HL-60 (cell line): ENCODE measurements at regions not wholly inside any gene's neighbourhood (a gene's known extent, or its start where the extent isn't known, plus 50 kb on each side); places are given as distances from the start of the nearest gene placed in this dataset.

ENCODE experiments used
- DNase-seq, 2 experiments: peaks; one replicate each; pipeline ENCODE4 v3.0.0-alpha.2; 2010 to 2020; ENCODE audit warnings: low read depth in 1 of 2, low spot score in 1 of 2
- H3K27ac ChIP-seq: fragments of 250-450 bp; sonication (Bioruptor Pico); replicated peaks from 2 replicates; pipeline ENCODE4 v1.5.1; 2020; ENCODE audit warnings: mild to moderate bottlenecking, moderate library complexity
- H3K27me3 ChIP-seq: fragments of 250-450 bp; sonication (Bioruptor Pico); 2 replicates; pipeline ENCODE4 v1.5.1; 2021; ENCODE audit warnings: mild to moderate bottlenecking, moderate library complexity; ENCODE audit not compliant: insufficient read depth, poor library complexity, severe bottlenecking
- H3K4me3 ChIP-seq: replicated peaks from 2 replicates; pipeline ENCODE4 v1.5.1; 2011; ENCODE audit warnings: mild to moderate bottlenecking, control low read depth, low read length; ENCODE audit not compliant: insufficient read depth
- CTCF ChIP-seq: IDR thresholded peaks from one replicate; pipeline ENCODE4 v1.5.1; 2011; ENCODE audit warnings: low read length, control low read depth, inconsistent platforms; ENCODE audit not compliant: insufficient read depth
- GABPA ChIP-seq: IDR thresholded peaks from 2 replicates; pipeline ENCODE4 v1.6.1; 2012; ENCODE audit warnings: low read depth
- POLR2AphosphoS5 ChIP-seq: IDR thresholded peaks from 2 replicates; pipeline ENCODE4 v1.6.1; 2012; ENCODE audit warnings: low read depth
- REST ChIP-seq: IDR thresholded peaks from 2 replicates; pipeline ENCODE4 v1.6.1; 2012; ENCODE audit warnings: low read depth; ENCODE audit not compliant: insufficient replicate concordance
- SPI1 ChIP-seq: IDR thresholded peaks from 2 replicates; pipeline ENCODE4 v1.6.1; 2012; ENCODE audit warnings: low read depth, mild to moderate bottlenecking, borderline replicate concordance

GRCh38 chr2:2574401-2575180, 243.5 kb upstream of the MYT1L start:
- TF ChIP-seq GABPA (no peak), SPI1 (no peak), POLR2AphosphoS5 (no peak), REST (no peak)
- no peaks in the 10 kb centered on the region for H3K27me3 ChIP-seq
- no peak for DNase-seq
- no peak overlapping the region for H3K4me3 ChIP-seq
- H3K27ac ChIP-seq, result no peak overlapping the region

- H3K4me3 ChIP-seq, result no peak overlapping the region
- no peak for DNase-seq
- H3K27me3 ChIP-seq, result no peaks in the 10 kb centered on the region
- no peak for TF ChIP-seq CTCF
- no peak for TF ChIP-seq SPI1
- no peak for TF ChIP-seq REST
- TF ChIP-seq POLR2AphosphoS5, result no peak
- TF ChIP-seq GABPA, result no peak
- no peak overlapping the region for H3K27ac ChIP-seq
These were observed 242.7 kb upstream of the MYT1L start for GRCh38 chr2:2573658-2574293.

GRCh38 chr2:2573205-2573604, 242.1 kb upstream of the MYT1L start:
- Histone ChIP-seq H3K27me3 (no peaks in the 10 kb centered on the region), H3K27ac (no peak overlapping the region), H3K4me3 (no peak overlapping the region)
- TF ChIP-seq GABPA, result no peak
- DNase-seq, result no peak

- H3K4me3 ChIP-seq, result no peak overlapping the region
- no peak for TF ChIP-seq GABPA
- no peak for TF ChIP-seq CTCF
- TF ChIP-seq POLR2AphosphoS5, result no peak
- TF ChIP-seq SPI1, result no peak
- no peak for TF ChIP-seq REST
These were observed 241.5 kb upstream of the MYT1L start for GRCh38 chr2:2572393-2573204.

More at GRCh38 chr2:2572393-2573204, 241.5 kb upstream of the MYT1L start:
- H3K27me3 ChIP-seq, result no peaks in the 10 kb centered on the region
- H3K27ac ChIP-seq, result no peak overlapping the region
- no peak for DNase-seq
